ENCODE measurements at regions not wholly inside any gene's neighbourhood (a gene's known extent, or its start where the extent isn't known, plus 50 kb on each side); places are given as distances from the start of the nearest gene placed in this dataset.

DNA sequence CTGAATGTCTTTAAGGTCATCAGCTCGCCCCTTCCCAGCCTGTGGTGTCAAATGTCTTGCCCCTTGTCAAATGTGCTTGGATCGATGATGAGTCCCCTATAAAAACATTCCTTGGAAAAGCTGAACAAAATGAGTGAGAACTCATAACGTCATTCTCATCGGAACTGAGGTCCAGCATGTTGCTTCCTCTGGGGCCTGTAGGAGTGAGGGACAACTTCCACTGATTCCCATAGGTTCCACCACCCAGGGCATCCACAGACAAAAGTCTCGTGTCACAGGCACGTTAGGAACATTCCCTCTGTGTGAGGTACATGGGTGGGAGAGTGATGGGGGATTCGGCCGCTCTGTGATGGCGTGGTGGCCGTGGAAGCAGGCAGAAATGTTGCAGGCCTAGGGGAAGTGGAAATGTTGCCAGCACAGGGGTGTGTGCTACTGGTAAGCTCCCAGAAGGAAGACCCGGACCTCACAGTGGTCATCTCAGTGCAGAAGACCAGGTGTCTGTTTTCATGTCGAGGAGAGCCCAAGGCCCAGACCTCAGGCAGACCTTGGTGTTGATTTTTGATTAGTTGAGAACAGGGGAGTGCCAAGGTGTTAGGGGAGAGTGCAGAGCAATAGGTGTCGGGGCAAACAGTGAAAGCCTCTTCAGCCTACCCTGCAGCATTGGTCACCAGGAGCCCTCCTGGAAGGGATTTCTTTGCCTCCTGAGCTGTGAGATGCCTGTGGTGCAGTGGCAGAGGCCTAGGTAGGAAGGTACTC, 96.8 kb downstream of the SNRPN start:
- TF ChIP-seq, protein P1, sequence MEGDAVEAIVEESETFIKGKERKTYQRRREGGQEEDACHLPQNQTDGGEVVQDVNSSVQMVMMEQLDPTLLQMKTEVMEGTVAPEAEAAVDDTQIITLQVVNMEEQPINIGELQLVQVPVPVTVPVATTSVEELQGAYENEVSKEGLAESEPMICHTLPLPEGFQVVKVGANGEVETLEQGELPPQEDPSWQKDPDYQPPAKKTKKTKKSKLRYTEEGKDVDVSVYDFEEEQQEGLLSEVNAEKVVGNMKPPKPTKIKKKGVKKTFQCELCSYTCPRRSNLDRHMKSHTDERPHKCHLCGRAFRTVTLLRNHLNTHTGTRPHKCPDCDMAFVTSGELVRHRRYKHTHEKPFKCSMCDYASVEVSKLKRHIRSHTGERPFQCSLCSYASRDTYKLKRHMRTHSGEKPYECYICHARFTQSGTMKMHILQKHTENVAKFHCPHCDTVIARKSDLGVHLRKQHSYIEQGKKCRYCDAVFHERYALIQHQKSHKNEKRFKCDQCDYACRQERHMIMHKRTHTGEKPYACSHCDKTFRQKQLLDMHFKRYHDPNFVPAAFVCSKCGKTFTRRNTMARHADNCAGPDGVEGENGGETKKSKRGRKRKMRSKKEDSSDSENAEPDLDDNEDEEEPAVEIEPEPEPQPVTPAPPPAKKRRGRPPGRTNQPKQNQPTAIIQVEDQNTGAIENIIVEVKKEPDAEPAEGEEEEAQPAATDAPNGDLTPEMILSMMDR (IDR thresholded peaks at IDR 0.05; ENCODE audit: insufficient read depth, low read depth, low read length, missing control alignments) = no peak
- H3K4me3 ChIP-seq (ENCODE audit: low read depth, low read length) = no peak overlapping the region
- DNase-seq (ENCODE audit: low read depth) = no peak

DNA sequence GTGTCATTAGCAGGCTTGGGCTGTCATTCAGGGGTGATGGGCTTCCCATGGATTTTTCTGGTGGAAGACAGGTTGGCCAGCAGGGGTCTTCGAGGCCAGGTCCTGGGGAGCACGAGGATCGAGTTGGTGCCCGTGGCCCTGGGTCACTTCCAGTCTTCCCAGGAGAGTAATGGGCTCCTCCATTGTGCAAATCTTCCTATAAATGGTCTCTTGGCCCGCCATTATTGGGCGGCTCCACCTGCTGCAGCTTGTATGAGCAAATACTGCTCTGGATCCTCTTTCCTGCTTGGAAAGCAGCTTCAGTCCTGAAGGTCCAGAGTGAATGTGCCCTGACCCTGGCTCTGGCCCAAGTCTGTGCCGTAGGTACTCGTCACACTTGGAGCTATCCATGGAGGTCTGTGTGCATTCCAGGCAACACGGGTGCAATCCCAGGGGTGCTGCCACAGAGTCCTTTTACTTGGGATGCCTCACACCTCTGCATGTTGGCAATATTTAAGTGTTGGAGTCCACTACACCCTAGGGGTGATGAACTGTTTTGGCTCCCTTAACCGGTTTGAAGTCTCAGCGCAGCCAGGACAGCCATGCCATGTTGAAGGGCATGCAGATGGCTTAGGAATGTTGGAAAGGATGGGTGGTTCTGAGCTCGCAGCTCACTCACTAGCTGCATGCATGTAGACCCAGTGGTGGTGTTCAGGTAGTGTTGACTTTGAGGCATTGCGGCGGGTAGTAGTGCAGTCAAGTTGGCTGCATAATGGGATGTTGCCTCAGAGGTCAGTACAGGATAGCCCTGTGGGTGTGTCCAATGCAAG, 97.6 kb downstream of the SNRPN start:
- TF ChIP-seq, protein P1 (IDR thresholded peaks at IDR 0.05; ENCODE audit: insufficient read depth, low read depth, low read length, missing control alignments) = no peak
- H3K4me3 ChIP-seq (ENCODE audit: low read depth, low read length) = no peak overlapping the region
- no peak for DNase-seq (ENCODE audit: low read depth)

DNA sequence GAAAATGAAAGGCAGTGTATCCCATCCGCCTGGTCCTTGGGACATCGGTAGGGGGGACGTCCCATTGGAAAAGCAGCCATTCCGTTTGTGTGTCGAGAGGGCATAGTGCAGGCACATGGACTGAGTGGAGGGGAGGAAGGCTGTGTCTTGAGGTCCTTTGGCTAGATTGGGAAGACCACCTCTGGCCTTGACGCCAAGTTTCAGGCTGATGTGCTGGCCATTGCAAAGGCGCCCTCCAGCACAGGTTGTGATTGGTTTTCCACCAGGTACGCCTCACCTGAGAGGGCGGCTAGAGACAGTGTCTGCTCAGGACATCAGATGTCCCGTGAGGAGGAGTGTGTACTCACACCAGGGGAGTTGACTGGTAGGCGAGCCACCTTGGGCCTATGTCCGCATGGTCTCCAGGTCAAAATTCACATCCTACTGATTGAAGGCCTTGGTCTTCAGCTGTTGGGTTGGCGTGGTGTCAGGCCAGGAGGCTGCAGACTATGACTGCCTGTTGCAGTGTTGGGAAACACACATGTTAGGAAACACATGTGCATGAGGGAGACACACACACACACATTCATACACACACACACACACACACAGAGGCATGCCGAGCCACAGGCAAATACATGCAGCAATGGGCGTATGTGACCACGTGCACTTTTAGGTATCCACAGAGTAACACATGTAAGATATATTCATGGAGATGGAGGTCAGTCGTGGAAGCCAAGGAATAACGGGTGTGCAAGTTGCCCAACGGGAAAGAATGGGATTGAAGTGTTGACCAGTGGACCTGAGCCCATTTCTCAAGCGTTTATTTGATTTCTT, 98.4 kb downstream of the SNRPN start:
- TF ChIP-seq, protein P1 (IDR thresholded peaks at IDR 0.05; ENCODE audit: insufficient read depth, low read depth, low read length, missing control alignments) = no peak
- no peak for DNase-seq (ENCODE audit: low read depth)
- no peak overlapping the region for H3K4me3 ChIP-seq (ENCODE audit: low read depth, low read length)

DNA sequence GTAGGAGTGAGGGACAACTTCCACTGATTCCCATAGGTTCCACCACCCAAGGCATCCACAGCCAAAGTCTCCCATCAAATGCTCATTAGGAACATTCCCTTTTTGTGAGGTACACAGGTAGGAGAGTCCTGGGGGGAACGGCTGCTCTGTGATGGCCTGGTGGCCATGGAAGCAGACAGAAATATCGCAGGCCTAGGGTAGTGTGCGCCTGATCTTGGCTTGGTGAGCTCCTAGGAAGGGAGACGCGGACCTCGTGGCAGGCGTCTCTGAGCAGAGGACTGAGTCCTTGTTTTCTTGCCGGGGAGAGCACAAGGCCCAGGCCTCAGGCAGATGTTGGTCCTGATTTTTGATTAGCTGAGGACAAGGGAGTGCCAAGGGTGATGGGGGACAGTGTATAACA, 99.5 kb downstream of the SNRPN start:
- DNase-seq (ENCODE audit: low read depth) = no peak
- no peak overlapping the region for H3K4me3 ChIP-seq (ENCODE audit: low read depth, low read length)
- TF ChIP-seq, protein P1 (IDR thresholded peaks at IDR 0.05; ENCODE audit: insufficient read depth, low read depth, low read length, missing control alignments) = no peak

DNA sequence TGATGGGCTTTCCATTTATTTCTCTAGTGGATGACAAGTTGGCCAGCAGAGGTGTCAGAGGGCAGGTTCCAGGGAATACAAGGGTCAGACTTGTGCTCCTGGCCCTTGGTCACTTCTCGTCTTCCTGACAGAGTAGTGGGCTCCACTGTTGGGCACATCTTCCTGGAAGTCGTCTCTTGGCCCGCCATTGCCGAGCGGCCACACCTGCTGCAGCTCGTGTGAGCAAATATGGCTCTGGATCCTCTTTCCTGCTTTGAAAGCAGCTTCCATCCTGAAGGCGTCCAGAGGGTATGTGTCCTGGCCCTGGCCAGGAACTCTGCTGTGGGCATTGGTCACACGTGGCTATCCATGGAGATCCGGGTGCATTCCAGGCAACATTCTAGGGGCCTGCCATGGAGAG, 100.2 kb downstream of the SNRPN start:
- H3K4me3 ChIP-seq (ENCODE audit: low read depth, low read length) = no peak overlapping the region
- TF ChIP-seq, protein P1 (IDR thresholded peaks at IDR 0.05; ENCODE audit: insufficient read depth, low read depth, low read length, missing control alignments) = no peak
- DNase-seq (ENCODE audit: low read depth) = no peak

DNA sequence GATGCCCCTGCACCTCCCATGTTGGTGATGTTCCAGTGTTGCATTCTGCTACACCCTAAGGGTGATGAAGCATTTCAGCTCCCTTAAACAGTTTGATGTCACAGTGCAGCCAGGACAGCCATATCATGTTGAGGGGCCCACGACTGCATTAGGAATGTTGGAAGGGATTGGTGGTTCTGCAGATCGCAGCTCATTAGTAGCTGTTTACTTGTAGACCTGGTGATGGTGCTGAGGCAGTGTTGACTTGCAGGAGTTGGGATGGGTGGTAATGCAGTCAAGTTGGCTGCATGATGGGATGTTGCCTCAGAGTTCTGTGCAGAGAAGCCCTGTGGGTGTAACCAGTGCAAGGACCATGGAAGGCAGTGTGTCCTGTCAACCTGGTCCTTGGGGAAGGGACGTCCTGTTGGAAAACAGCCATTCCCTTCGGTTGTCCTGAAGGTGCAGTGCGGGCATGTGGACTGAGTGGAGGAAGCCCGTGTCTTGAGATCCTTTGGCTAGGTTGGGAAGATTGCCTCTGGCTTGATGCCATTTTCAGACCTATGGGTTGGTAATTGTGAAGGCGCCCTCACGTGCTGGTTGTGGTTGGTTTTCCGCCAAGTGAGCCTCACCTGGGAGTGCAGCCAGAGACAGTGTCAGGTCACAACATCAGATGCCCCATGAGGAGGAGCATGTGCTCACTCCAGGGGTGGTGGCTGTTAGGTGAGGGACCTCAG, 100.7 kb downstream of the SNRPN start:
- TF ChIP-seq, protein P1 (IDR thresholded peaks at IDR 0.05; ENCODE audit: insufficient read depth, low read depth, low read length, missing control alignments) = no peak
- no peak overlapping the region for H3K4me3 ChIP-seq (ENCODE audit: low read depth, low read length)
- DNase-seq (ENCODE audit: low read depth) = no peak

Measured in GM12865 (cell line).